ENCODE measurements at regions not wholly inside any gene's neighbourhood (a gene's known extent, or its start where the extent isn't known, plus 50 kb on each side); places are given as distances from the start of the nearest gene placed in this dataset.

GRCh38 chr5:143505354-143505753, 101.9 kb upstream of the NR3C1 start:
- TF ChIP-seq, protein P1, sequence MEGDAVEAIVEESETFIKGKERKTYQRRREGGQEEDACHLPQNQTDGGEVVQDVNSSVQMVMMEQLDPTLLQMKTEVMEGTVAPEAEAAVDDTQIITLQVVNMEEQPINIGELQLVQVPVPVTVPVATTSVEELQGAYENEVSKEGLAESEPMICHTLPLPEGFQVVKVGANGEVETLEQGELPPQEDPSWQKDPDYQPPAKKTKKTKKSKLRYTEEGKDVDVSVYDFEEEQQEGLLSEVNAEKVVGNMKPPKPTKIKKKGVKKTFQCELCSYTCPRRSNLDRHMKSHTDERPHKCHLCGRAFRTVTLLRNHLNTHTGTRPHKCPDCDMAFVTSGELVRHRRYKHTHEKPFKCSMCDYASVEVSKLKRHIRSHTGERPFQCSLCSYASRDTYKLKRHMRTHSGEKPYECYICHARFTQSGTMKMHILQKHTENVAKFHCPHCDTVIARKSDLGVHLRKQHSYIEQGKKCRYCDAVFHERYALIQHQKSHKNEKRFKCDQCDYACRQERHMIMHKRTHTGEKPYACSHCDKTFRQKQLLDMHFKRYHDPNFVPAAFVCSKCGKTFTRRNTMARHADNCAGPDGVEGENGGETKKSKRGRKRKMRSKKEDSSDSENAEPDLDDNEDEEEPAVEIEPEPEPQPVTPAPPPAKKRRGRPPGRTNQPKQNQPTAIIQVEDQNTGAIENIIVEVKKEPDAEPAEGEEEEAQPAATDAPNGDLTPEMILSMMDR (IDR thresholded peaks at IDR 0.05), result no peak
- no peak for TF ChIP-seq POLR2A (IDR thresholded peaks at IDR 0.05)
- TF ChIP-seq POLR2AphosphoS5 (IDR thresholded peaks at IDR 0.05), result no peak
- no peak for TF ChIP-seq EP300 (IDR thresholded peaks at IDR 0.05)
